Kidney (tissue), 13 donors: ENCODE measurements at regions not wholly inside any gene's neighbourhood (a gene's known extent, or its start where the extent isn't known, plus 50 kb on each side); places are given as distances from the start of the nearest gene placed in this dataset.

ENCODE experiments used
- DNase-seq, 5 donors: peaks; one replicate each; pipeline ENCODE4 v3.0.0-alpha.2; 2013 to 2020
- FAIRE-seq: peaks from 2 replicates; lab custom pipeline; 2012; peaks lifted over from hg19 to GRCh38; lab: Jason Lieb, UNC
- H3K27ac ChIP-seq, 2 donors: one replicate each; pipeline ENCODE4 v1.7.0; 2013; ENCODE audit warnings: low read depth in 2 of 2, low read length in 2 of 2, inconsistent platforms in 1 of 2
- H3K27me3 ChIP-seq: one replicate; pipeline ENCODE4 v1.7.1; 2013; ENCODE audit warnings: low read length, inconsistent platforms; ENCODE audit not compliant: control insufficient read depth, insufficient read depth
- H3K36me3 ChIP-seq, 3 donors: one replicate each; pipeline versions ENCODE4 v1.7.0 to v1.7.1; 2013; ENCODE audit warnings: low read length in 3 of 3, control low read depth in 1 of 3, inconsistent platforms in 1 of 3; ENCODE audit not compliant: insufficient read depth in 3 of 3, control insufficient read depth in 2 of 3
- H3K4me1 ChIP-seq, 3 donors: one replicate each; pipeline versions ENCODE4 v1.7.0 to v1.7.1; 2013; ENCODE audit warnings: low read length in 3 of 3, inconsistent platforms in 1 of 3, low read depth in 1 of 3; ENCODE audit not compliant: control insufficient read depth in 2 of 3, insufficient read depth in 2 of 3
- H3K4me3 ChIP-seq, 3 donors: one replicate each; pipeline versions ENCODE4 v1.7.0 to v1.8.1; 2013; ENCODE audit warnings: low read length in 3 of 3, control low read depth in 1 of 3, inconsistent platforms in 1 of 3
- H3K9ac ChIP-seq, 3 donors: one replicate each; pipeline versions ENCODE4 v1.7.0 to v1.7.1; 2013; ENCODE audit warnings: low read length in 3 of 3, control low read depth in 1 of 3, inconsistent platforms in 1 of 3
- H3K9me3 ChIP-seq, 3 donors: one replicate each; pipeline versions ENCODE4 v1.7.0 to v1.7.1; 2013; ENCODE audit warnings: low read length in 3 of 3, control low read depth in 1 of 3, inconsistent platforms in 1 of 3; ENCODE audit not compliant: control insufficient read depth in 2 of 3, insufficient read depth in 1 of 3
- intact Hi-C: fragments of 100-400 bp; cut with DNase I; formaldehyde crosslinking; loops from one replicate; pipeline ENCODE4 v1.11.1; 2022
- TF ChIP-seq, protein P1 (sequence below): IDR thresholded peaks from 3 replicates; pipeline ENCODE4 v1.5.1; 2012; ENCODE audit warnings: mild to moderate bottlenecking, moderate library complexity, borderline replicate concordance; ENCODE audit not compliant: insufficient read depth; ENCODE audit errors: extremely low read depth
- donor health status: control.
- donor health status: control.
- donor health status: control.
- donor health status: control.
- donor health status: control.
- donor health status: DM: yes; HTN: yes; CAD: no.
- donor health status: Normal renal cell carcinoma (clear cell type).

- H3K36me3 ChIP-seq, result no peaks in the 10 kb centered on the region
- H3K27ac ChIP-seq, result no peak overlapping the region
- FAIRE-seq, result no peak
- H3K4me1 ChIP-seq, result no peaks in the 10 kb centered on the region
- peaks cover 0 to 7% (median 2%) of the 10 kb centered on the region in 3 donors for H3K9me3 ChIP-seq
- no peak overlapping the region for H3K9ac ChIP-seq
- no peak overlapping the region for H3K4me3 ChIP-seq
- intact Hi-C loops, result no loop called here
- TF ChIP-seq, protein P1, sequence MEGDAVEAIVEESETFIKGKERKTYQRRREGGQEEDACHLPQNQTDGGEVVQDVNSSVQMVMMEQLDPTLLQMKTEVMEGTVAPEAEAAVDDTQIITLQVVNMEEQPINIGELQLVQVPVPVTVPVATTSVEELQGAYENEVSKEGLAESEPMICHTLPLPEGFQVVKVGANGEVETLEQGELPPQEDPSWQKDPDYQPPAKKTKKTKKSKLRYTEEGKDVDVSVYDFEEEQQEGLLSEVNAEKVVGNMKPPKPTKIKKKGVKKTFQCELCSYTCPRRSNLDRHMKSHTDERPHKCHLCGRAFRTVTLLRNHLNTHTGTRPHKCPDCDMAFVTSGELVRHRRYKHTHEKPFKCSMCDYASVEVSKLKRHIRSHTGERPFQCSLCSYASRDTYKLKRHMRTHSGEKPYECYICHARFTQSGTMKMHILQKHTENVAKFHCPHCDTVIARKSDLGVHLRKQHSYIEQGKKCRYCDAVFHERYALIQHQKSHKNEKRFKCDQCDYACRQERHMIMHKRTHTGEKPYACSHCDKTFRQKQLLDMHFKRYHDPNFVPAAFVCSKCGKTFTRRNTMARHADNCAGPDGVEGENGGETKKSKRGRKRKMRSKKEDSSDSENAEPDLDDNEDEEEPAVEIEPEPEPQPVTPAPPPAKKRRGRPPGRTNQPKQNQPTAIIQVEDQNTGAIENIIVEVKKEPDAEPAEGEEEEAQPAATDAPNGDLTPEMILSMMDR, result no peak
- no peaks in the 10 kb centered on the region for H3K27me3 ChIP-seq
- no peak for DNase-seq
Measured at GRCh38 chr2:16302431-16303272, 362.3 kb downstream of the MYCN start.

- H3K4me1 ChIP-seq, result no peaks in the 10 kb centered on the region
- FAIRE-seq (no peak), DNase-seq (no peak)
- no peaks in the 10 kb centered on the region for H3K36me3 ChIP-seq
- H3K27ac ChIP-seq, result no peak overlapping the region
- intact Hi-C loops, result no loop called here
- no peak overlapping the region for H3K9ac ChIP-seq
- TF ChIP-seq, protein P1, result no peak
- no peak overlapping the region for H3K4me3 ChIP-seq
- H3K9me3 ChIP-seq, result peaks cover 0 to 7% (median 2%) of the 10 kb centered on the region in 3 donors
- no peaks in the 10 kb centered on the region for H3K27me3 ChIP-seq
Measured at GRCh38 chr2:16301961-16302360, 361.6 kb downstream of the MYCN start.

GRCh38 chr2:16298866-16299265, 358.5 kb downstream of the MYCN start:
- Histone ChIP-seq H3K27me3 (no peaks in the 10 kb centered on the region), H3K4me1 (no peaks in the 10 kb centered on the region), H3K4me3 (no peak overlapping the region), H3K9ac (no peak overlapping the region), H3K9me3 (peaks cover 0 to 7% (median 2%) of the 10 kb centered on the region in 3 donors), H3K36me3 (no peaks in the 10 kb centered on the region), H3K27ac (no peak overlapping the region)
- intact Hi-C loops, result no loop called here
- no peak for DNase-seq
- FAIRE-seq, result no peak
- TF ChIP-seq, protein P1, result no peak
